GM12878 (cell line): ENCODE measurements at regions not wholly inside any gene's neighbourhood (a gene's known extent, or its start where the extent isn't known, plus 50 kb on each side); places are given as distances from the start of the nearest gene placed in this dataset.

ENCODE experiments used
- ATAC-seq: fragments of 200-7000 bp; cut with Tn5 transposase; 3 replicates; pipeline ENCODE4 v1.9.1; 2020; ENCODE audit warnings: mild to moderate bottlenecking, moderate library complexity
- BruUV-seq: library from RNA; stranded (reverse); fragments of 400-500 nt; replicated peaks from 2 replicates; lab custom pipeline; 2021; lab: Mats Ljungman, UMichigan
- CTCF ChIA-PET: fragments of 300-600 bp; sonication (Branson Sonifier 250); formaldehyde crosslinking; extraction: SDS; loops from one replicate; lab custom pipeline; 2021; ENCODE audit warnings: inconsistent platforms; lab: Yijun Ruan, JAX
- POLR2A ChIA-PET: fragments of 350-600 bp; formaldehyde crosslinking; extraction: SDS; loops from one replicate; lab custom pipeline; 2021; ENCODE audit warnings: inconsistent platforms; lab: Charles Lee
- RAD21 ChIA-PET: fragments of 300-600 bp; sonication (Branson Sonifier 250); formaldehyde crosslinking; loops from one replicate; lab custom pipeline; 2023; ENCODE audit warnings: antibody characterized with exemption; ENCODE audit not compliant: unreplicated experiment; lab: Charles Lee
- SMC1A ChIA-PET: fragments of 300-600 bp; sonication (Branson Sonifier 250); formaldehyde crosslinking; loops from one replicate; lab custom pipeline; 2023; ENCODE audit not compliant: unreplicated experiment, uncharacterized antibody; lab: Charles Lee
- DNase-seq: peaks from one replicate; pipeline ENCODE4 v3.0.0-alpha.2; 2011; ENCODE audit warnings: low read depth, low spot score
- FAIRE-seq: peaks from 3 replicates; lab custom pipeline; 2011; peaks lifted over from hg19 to GRCh38; lab: Jason Lieb, UNC
- H2AFZ ChIP-seq: 2 replicates; pipeline ENCODE4 v1.6.0; 2011; ENCODE audit warnings: low read depth, low read length, control low read depth; ENCODE audit not compliant: control insufficient read depth
- H3K27ac ChIP-seq: 2 replicates; pipeline ENCODE4 v1.5.1; 2011; ENCODE audit warnings: control low read depth; ENCODE audit not compliant: control insufficient read depth, insufficient read depth
- H3K27me3 ChIP-seq, 2 experiments: replicated peaks in 1 of 2; 2 replicates each; pipeline versions ENCODE4 v1.6.0 to v1.6.1; 2011; ENCODE audit warnings: low read length in 1 of 2; ENCODE audit not compliant: control insufficient read depth in 2 of 2, insufficient read depth in 2 of 2
- H3K36me3 ChIP-seq, 2 experiments: 2 replicates each; pipeline ENCODE4 v1.5.1; 2011; ENCODE audit warnings: low read length in 1 of 2; ENCODE audit not compliant: control insufficient read depth in 2 of 2, insufficient read depth in 2 of 2
- H3K4me1 ChIP-seq: 2 replicates; pipeline ENCODE4 v1.6.1; 2011; ENCODE audit warnings: mild to moderate bottlenecking, low read length, moderate library complexity, mixed read lengths; ENCODE audit not compliant: control insufficient read depth, insufficient read depth
- H3K4me2 ChIP-seq: 2 replicates; pipeline ENCODE4 v1.6.0; 2011; ENCODE audit warnings: control low read depth; ENCODE audit not compliant: control insufficient read depth, insufficient read depth
- H3K4me3 ChIP-seq: fragments of 200-600 bp; sonication (generic); 2 replicates; pipeline ENCODE4 v1.5.1; 2016
- H3K79me2 ChIP-seq: 2 replicates; pipeline ENCODE4 v1.6.0; 2011; ENCODE audit warnings: low read length; ENCODE audit not compliant: control insufficient read depth, insufficient read depth
- H3K9ac ChIP-seq: 2 replicates; pipeline ENCODE4 v1.8.0; 2011; ENCODE audit warnings: low read length, control low read depth, mixed read lengths; ENCODE audit not compliant: control insufficient read depth, insufficient read depth
- H3K9me3 ChIP-seq: replicated peaks from 3 replicates; pipeline ENCODE4 v1.5.1; 2011; ENCODE audit warnings: mild to moderate bottlenecking, low read length; ENCODE audit not compliant: control insufficient read depth, insufficient read depth
- H4K20me1 ChIP-seq: 2 replicates; pipeline ENCODE4 v1.6.0; 2011; ENCODE audit not compliant: control insufficient read depth, insufficient read depth
- BHLHE40 ChIP-seq, 2 experiments: fragments of 450-650 bp in 1 of 2; IDR thresholded peaks; 2 replicates each; pipeline ENCODE4 v1.6.1; 2011 to 2017; ENCODE audit warnings: low read depth in 2 of 2, borderline replicate concordance in 1 of 2, improper control_type of control experiment in 1 of 2, low read length in 1 of 2, mild to moderate bottlenecking in 1 of 2
- ELK1 ChIP-seq: IDR thresholded peaks from 2 replicates; pipeline ENCODE4 v1.6.1; 2012; ENCODE audit warnings: low read depth, low read length, improper control_type of control experiment
- NR2F1 ChIP-seq: fragments of 450-650 bp; conservative IDR thresholded peaks from 2 replicates; pipeline ENCODE4 v1.6.1; 2017; ENCODE audit warnings: mild to moderate bottlenecking
- PAX8 ChIP-seq: fragments of 450-650 bp; IDR thresholded peaks from 2 replicates; pipeline ENCODE4 v1.6.1; 2017; ENCODE audit warnings: mild to moderate bottlenecking, moderate library complexity
- RFX5 ChIP-seq: IDR thresholded peaks from 2 replicates; pipeline ENCODE4 v1.6.1; 2011; ENCODE audit warnings: low read depth, low read length, improper control_type of control experiment
- STAT3 ChIP-seq: IDR thresholded peaks from 2 replicates; pipeline ENCODE4 v1.6.1; 2011; ENCODE audit warnings: low read depth, low read length, improper control_type of control experiment
- TCF12 ChIP-seq: IDR thresholded peaks from 2 replicates; pipeline ENCODE4 v1.6.1; 2011; ENCODE audit warnings: low read depth, mild to moderate bottlenecking, low read length
- ZNF207 ChIP-seq: fragments of 450-650 bp; IDR thresholded peaks from 2 replicates; pipeline ENCODE4 v1.6.1; 2014; ENCODE audit warnings: antibody characterized with exemption, mild to moderate bottlenecking, borderline replicate concordance
- ZNF592 ChIP-seq: fragments of 450-650 bp; IDR thresholded peaks from 2 replicates; pipeline ENCODE4 v1.6.1; 2017; ENCODE audit warnings: mild to moderate bottlenecking, moderate library complexity
- WGBS: methylation state at CpG from one replicate; pipeline ENCODE4 v1.1.6; 2016; ENCODE audit warnings: low lambda C conversion rate; ENCODE audit not compliant: insufficient replicate concordance, insufficient coverage; ENCODE audit errors: missing lambda C conversion rate; 5-methylcytosine and 5-hydroxymethylcytosine counted together
- in situ Hi-C: fragments of 300-500 bp; cut with MboI; formaldehyde crosslinking; loops from 9 replicates; pipeline ENCODE4 v1.14.3; 2018; ENCODE audit warnings: mixed read lengths
- intact Hi-C: fragments of 100-400 bp; cut with micrococcal nuclease; formaldehyde crosslinking; loops from one replicate; pipeline ENCODE4 v1.14.2; 2022; ENCODE audit not compliant: unreplicated experiment
- TF ChIP-seq, protein P1 (sequence below): IDR thresholded peaks from 2 replicates; pipeline ENCODE4 v1.6.1; 2011; ENCODE audit warnings: mild to moderate bottlenecking, low read depth, low read length, moderate library complexity; ENCODE audit not compliant: insufficient replicate concordance

- ChIA-PET POLR2A (no interaction called here), RAD21 (no interaction called here), CTCF (no interaction called here), SMC1A (no interaction called here)
- no peaks in the 10 kb centered on the region; the same call in 2 of the 3 replicates for H3K9me3 ChIP-seq
- WGBS: 49% methylated on average over 8 of the region's 8 CpGs
- no peaks in the 10 kb centered on the region for H3K79me2 ChIP-seq
- FAIRE-seq (no peak), DNase-seq (no peak), ATAC-seq (no peak)
- no peaks in the 10 kb centered on the region for H3K4me1 ChIP-seq
- no peaks in the 10 kb centered on the region for H4K20me1 ChIP-seq
- intact Hi-C loops (no loop called here), in situ Hi-C loops (no loop called here)
- TF ChIP-seq NR2F1 (no peak), RFX5 (no peak), ZNF207 (no peak), STAT3 (no peak), ELK1 (no peak), BHLHE40 (IDR thresholded peaks at IDR 0.05; ENCODE audit: borderline replicate concordance in 1 of 2, low read depth in 2 of 2, low read length in 1 of 2) (no peak), ZNF592 (no peak), TCF12 (no peak), PAX8 (no peak)
- TF ChIP-seq, protein P1, sequence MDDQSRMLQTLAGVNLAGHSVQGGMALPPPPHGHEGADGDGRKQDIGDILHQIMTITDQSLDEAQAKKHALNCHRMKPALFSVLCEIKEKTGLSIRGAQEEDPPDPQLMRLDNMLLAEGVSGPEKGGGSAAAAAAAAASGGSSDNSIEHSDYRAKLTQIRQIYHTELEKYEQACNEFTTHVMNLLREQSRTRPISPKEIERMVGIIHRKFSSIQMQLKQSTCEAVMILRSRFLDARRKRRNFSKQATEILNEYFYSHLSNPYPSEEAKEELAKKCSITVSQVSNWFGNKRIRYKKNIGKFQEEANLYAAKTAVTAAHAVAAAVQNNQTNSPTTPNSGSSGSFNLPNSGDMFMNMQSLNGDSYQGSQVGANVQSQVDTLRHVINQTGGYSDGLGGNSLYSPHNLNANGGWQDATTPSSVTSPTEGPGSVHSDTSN: no peak
- no peaks in the 10 kb centered on the region; a peak in 1 of 4 replicates for H3K27me3 ChIP-seq
- H3K4me3 ChIP-seq: no peak overlapping the region
- H3K4me2 ChIP-seq: no peak overlapping the region
- H3K36me3 ChIP-seq: no peaks in the 10 kb centered on the region
- H2AFZ ChIP-seq: no peak overlapping the region
- H3K9ac ChIP-seq: no peak overlapping the region
- H3K27ac ChIP-seq: no peak overlapping the region
- no TSS peak for BruUV-seq
Measured at GRCh38 chr7:67493366-67493765, 496.7 kb downstream of the TYW1 start.
